LNCAP (cell line): ENCODE measurements at regions not wholly inside any gene's neighbourhood (a gene's known extent, or its start where the extent isn't known, plus 50 kb on each side); places are given as distances from the start of the nearest gene placed in this dataset.

Source experiments
- CTCF ChIP-seq: fragments of 450-650 bp; IDR thresholded peaks from 2 replicates; pipeline ENCODE4 v1.5.1; 2017; ENCODE audit warnings: mild to moderate bottlenecking

DNA sequence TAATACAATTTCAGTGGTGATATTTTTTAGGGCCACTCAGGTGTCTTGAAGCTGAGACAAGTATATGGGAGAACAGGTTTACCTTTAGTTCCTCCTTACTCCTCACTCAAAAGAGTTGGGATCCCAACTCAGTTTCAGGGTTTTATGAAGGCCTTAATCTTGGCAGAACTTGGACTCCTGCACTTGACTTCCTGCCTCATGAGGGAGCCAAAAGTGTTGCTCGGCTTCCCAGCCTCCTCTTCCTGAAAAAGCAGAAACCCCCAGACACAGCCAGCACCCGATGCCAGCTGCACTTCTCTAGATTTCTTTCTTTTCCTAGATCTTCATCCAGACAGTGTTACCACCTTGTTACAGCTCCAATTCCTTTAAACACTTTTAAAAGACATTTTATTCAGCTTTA lies 70.8 kb upstream of the TMPRSS2 start:
- TF ChIP-seq CTCF = no peak

DNA sequence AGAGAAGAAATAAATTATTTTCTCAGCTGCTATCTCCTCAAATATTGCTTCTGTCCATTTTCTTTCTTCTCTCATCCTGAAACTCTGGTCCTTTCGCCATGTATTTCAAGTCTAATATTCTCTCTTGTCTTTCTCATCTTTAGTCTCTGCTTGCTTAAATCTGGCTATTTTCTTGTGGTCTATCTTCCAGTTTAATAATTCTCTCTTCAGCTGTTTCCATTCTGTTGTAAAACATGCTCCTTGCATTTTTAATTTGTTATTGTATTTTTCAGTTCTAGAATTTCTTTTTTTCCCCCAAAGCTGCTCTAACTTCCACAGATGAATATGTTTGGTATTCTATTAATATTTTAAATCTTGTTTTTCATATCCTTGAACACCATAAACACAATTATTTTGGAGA lies 70.1 kb upstream of the TMPRSS2 start:
- no peak for TF ChIP-seq CTCF

GRCh38 chr21:41576013-41576615 lies 68.2 kb upstream of the TMPRSS2 start:
- TF ChIP-seq CTCF = no peak

DNA sequence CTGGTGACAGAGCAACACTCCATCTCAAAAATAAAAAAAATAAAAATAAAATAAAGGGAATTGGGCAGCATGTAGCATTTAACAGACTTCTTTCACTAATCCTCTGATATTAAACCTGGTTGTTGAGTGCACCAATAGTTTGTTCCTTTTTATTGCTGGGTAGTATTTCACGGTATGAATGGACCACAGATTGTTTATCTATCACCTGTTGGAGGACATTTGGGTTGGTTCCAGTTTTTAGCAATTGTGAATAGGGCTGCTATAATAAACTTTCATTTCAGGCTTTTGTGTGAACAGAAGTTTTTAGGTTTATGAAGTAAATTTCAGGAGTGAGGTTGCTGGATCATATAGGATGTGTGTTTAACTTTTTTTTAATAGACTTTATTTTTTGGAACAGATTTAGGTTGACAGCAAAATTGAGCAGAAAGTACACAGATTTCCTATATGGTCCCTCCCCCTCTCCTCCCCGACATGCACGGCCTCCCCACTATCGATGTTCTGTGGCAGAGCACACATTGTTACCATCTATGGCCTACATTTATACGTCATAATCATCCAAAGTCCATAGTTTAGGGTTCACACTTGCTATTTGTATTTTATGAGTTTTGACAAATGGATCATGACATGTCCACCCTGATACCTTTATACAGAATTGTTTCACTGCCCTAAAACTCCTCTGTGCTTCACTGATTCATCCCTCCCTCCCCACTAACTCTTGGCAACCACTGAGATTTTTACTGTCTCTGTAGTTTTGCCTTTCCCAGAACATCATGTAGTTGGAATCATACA lies 66.1 kb upstream of the TMPRSS2 start:
- TF ChIP-seq CTCF = no peak

GRCh38 chr21:41571938-41572510 lies 64.1 kb upstream of the TMPRSS2 start:
- no peak for TF ChIP-seq CTCF

DNA sequence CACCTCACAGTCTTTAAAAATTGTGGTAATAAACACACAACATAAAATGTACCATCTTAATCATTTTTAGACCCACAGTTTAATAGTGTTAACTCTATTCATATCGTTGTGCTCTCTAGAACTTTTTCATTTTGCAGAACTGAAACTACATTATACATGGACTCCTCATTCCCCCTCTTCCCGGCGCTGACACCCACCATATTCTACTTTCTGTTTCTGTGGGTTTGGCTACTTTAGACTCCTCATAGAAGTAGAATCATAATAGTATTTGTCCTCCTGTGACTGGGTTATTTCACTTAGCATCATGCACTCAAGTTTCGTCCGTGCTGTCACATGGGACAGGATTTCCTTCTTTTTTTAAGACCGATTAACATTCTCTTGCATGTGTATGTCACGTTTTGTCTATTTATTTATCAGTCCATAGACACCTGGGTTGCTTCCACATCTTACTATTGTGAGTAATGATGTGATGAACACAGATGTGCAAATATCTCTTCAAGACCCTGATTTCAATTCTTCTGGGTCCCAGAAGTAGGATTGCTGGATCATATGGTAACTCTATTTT lies 62.9 kb upstream of the TMPRSS2 start:
- no peak for TF ChIP-seq CTCF

DNA sequence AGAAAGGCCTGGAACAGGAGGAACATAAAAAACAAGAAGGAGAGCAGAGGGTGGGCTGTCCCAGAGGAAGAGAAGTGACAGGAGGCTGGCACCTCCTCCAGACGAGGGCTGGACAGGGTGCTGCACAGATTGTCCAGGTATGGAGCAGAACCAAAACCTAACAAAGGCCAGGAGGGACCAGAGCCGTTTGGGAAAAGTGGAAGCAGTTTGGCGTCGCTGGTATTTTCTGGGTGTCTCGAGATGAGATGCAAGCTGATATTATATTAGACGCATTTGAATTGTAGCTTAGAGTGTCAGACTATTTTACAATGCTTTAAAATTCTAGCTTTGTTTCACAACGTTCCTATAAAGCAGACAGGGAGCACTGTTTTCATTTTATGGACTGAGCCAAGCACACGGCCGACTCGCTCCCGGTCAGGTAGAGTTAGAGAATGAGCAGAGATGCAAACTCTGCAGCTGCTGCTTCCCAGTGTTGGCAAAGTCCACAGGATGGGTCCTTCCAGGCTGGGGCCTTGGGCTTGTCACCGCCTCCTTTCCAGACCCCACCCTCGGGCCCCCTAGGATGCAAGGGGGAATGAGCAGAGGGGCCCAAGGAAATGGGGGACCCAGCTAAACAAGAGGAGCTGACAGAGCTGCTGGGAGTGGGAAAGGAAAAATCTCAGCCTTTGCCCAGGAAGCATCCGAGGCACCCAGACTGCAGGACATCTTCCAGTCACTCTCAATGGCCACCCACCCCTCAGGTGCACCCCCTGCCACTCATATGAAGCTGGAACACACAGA lies 60.8 kb upstream of the TMPRSS2 start:
- TF ChIP-seq CTCF = no peak
